PC-9 (cell line): ENCODE measurements at regions not wholly inside any gene's neighbourhood (a gene's known extent, or its start where the extent isn't known, plus 50 kb on each side); places are given as distances from the start of the nearest gene placed in this dataset.

Experiments
- BruUV-seq: library from RNA; stranded (reverse); fragments of 400-500 nt; replicated peaks from 2 replicates; lab custom pipeline; 2021; lab: Mats Ljungman, UMichigan
- CTCF ChIA-PET: fragments of 300-600 bp; sonication (Branson Sonifier 250); formaldehyde crosslinking; loops from one replicate; lab custom pipeline; 2022; ENCODE audit warnings: antibody characterized with exemption; lab: Charles Lee
- POLR2A ChIA-PET: fragments of 300-600 bp; sonication (Branson Sonifier 250); formaldehyde crosslinking; loops from one replicate; lab custom pipeline; 2022; ENCODE audit warnings: antibody characterized with exemption; ENCODE audit not compliant: unreplicated experiment; lab: Charles Lee
- DNase-seq, 2 experiments: peaks; one replicate each; pipeline versions ENCODE4 v3.0.0 to v3.0.0-alpha.2; 2015 to 2022; ENCODE audit warnings: mixed read lengths in 1 of 2
- H2AFZ ChIP-seq: fragments of 200-600 bp; sonication (generic); 2 replicates; pipeline ENCODE4 v1.8.1; 2017; ENCODE audit warnings: antibody characterized with exemption
- H3F3A ChIP-seq: fragments of 200-600 bp; sonication (generic); 2 replicates; pipeline ENCODE4 v1.8.1; 2017; ENCODE audit warnings: antibody characterized with exemption, mild to moderate bottlenecking, low read depth; ENCODE audit not compliant: insufficient read depth
- H3K27ac ChIP-seq: fragments of 200-600 bp; sonication (generic); 2 replicates; pipeline ENCODE4 v1.6.1; 2016; ENCODE audit warnings: mixed run types
- H3K27me3 ChIP-seq: fragments of 200-600 bp; sonication (generic); 2 replicates; pipeline ENCODE4 v1.6.1; 2016; ENCODE audit warnings: low read depth, mixed run types; ENCODE audit not compliant: insufficient read depth
- H3K36me3 ChIP-seq: fragments of 200-600 bp; sonication (generic); 2 replicates; pipeline ENCODE4 v1.6.1; 2016; ENCODE audit warnings: low read depth, mixed run types
- H3K4me1 ChIP-seq: fragments of 200-600 bp; sonication (generic); replicated peaks from 2 replicates; pipeline ENCODE4 v1.6.1; 2016; ENCODE audit warnings: mixed run types; ENCODE audit not compliant: insufficient read depth
- H3K4me2 ChIP-seq: fragments of 200-600 bp; sonication (generic); 2 replicates; pipeline ENCODE4 v1.6.1; 2017; ENCODE audit warnings: mixed run types
- H3K4me3 ChIP-seq: fragments of 200-600 bp; sonication (generic); 2 replicates; pipeline ENCODE4 v1.6.1; 2016; ENCODE audit warnings: mixed run types
- H3K79me2 ChIP-seq: fragments of 200-600 bp; sonication (generic); 2 replicates; pipeline ENCODE4 v1.6.1; 2017; ENCODE audit warnings: low read depth, mixed run types
- H3K9me2 ChIP-seq: fragments of 200-600 bp; sonication (generic); 2 replicates; pipeline ENCODE4 v1.8.1; 2017; ENCODE audit warnings: mild to moderate bottlenecking; ENCODE audit not compliant: insufficient read depth
- H3K9me3 ChIP-seq: fragments of 200-600 bp; sonication (generic); 2 replicates; pipeline ENCODE4 v1.8.1; 2016; ENCODE audit warnings: low read depth; ENCODE audit not compliant: insufficient read depth
- H4K20me1 ChIP-seq: fragments of 200-600 bp; sonication (generic); 2 replicates; pipeline ENCODE4 v1.8.1; 2017; ENCODE audit not compliant: insufficient read depth
- CTCF ChIP-seq: fragments of 200-600 bp; sonication (generic); conservative IDR thresholded peaks from 2 replicates; pipeline ENCODE4 v1.6.1; 2017; ENCODE audit warnings: mixed run types, antibody characterized with exemption, mild to moderate bottlenecking, moderate library complexity
- EZH2 ChIP-seq: fragments of 200-600 bp; sonication (generic); IDR thresholded peaks from 2 replicates; pipeline ENCODE4 v1.8.0; 2017; ENCODE audit warnings: antibody characterized with exemption, low read depth
- intact Hi-C: fragments of 100-400 bp; cut with micrococcal nuclease; formaldehyde crosslinking; loops from one replicate; pipeline ENCODE4 v1.10.0; 2022; ENCODE audit not compliant: unreplicated experiment

GRCh38 chr16:73418051-73418450 is 370.1 kb upstream of the ZFHX3 start:
- no peak overlapping the region for H2AFZ ChIP-seq
- ChIA-PET POLR2A (no interaction called here), CTCF (no interaction called here)
- intact Hi-C loops = no loop called here
- no peaks in the 10 kb centered on the region for H3K79me2 ChIP-seq
- H3K9me2 ChIP-seq = no peaks in the 10 kb centered on the region
- H3K4me3 ChIP-seq = no peak overlapping the region
- no TSS peak for BruUV-seq
- H3K9me3 ChIP-seq = no peaks in the 10 kb centered on the region
- DNase-seq = no peak
- TF ChIP-seq CTCF = no peak
- no peak for TF ChIP-seq EZH2
- no peak overlapping the region for H3K4me2 ChIP-seq
- H3K27ac ChIP-seq = no peak overlapping the region
- no peaks in the 10 kb centered on the region for H4K20me1 ChIP-seq
- no peaks in the 10 kb centered on the region for H3K36me3 ChIP-seq
- H3K4me1 ChIP-seq = no peaks in the 10 kb centered on the region
- peaks cover 49% of the 10 kb centered on the region for H3K27me3 ChIP-seq
- no peaks in the 10 kb centered on the region for H3F3A ChIP-seq

DNA sequence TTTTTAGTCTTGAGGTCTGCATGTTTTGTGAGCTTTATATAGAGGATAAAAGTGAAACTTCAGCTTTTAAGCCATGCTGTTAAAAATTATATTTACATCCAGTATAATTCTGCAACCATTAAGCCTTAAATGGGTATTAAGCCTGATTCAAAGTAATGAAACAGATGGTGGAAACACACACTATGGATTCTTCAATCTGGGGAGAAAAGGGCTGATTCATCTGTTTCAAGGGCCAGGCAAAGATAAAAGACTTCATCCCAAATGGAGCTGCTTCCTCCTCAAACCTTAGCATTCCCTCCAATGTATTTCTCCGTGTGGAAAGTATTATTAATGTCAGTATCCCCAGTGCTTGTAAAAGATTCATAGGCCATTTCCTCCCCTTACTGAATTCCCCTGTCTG is 367.4 kb upstream of the ZFHX3 start:
- H4K20me1 ChIP-seq = no peaks in the 10 kb centered on the region
- H3K4me3 ChIP-seq = no peak overlapping the region
- H3K9me2 ChIP-seq = no peaks in the 10 kb centered on the region
- no peak overlapping the region for H3K27ac ChIP-seq
- DNase-seq = no peak
- no peaks in the 10 kb centered on the region for H3K4me1 ChIP-seq
- no peak for TF ChIP-seq CTCF
- TF ChIP-seq EZH2 = no peak
- intact Hi-C loops = no loop called here
- H3K36me3 ChIP-seq = no peaks in the 10 kb centered on the region
- ChIA-PET POLR2A (no interaction called here), CTCF (no interaction called here)
- no peak overlapping the region for H2AFZ ChIP-seq
- H3K4me2 ChIP-seq = no peak overlapping the region
- H3F3A ChIP-seq = no peaks in the 10 kb centered on the region
- H3K9me3 ChIP-seq = no peaks in the 10 kb centered on the region
- peaks cover 59% of the 10 kb centered on the region for H3K27me3 ChIP-seq
- no peaks in the 10 kb centered on the region for H3K79me2 ChIP-seq
- no TSS peak for BruUV-seq

DNA sequence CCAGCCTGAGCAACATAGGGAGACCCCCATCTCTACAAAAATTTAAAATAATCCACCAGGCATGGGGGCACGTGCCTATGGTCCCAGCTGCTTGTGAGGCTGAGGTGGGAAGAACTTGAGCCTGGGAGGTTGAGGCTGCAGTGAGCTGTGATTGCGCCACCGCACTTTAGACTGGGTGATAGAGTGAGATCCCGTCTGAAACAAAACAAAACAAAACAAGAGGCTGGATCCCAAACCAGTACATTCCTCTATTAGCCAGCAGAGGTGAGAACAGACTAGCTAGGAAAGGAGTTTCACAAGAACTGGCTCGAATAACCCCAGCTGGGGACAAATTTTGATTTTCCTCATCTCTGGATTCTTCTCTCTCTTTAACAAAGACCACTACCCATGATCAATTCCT is 366.7 kb upstream of the ZFHX3 start:
- intact Hi-C loops = no loop called here
- Histone ChIP-seq H4K20me1 (no peaks in the 10 kb centered on the region), H3K36me3 (no peaks in the 10 kb centered on the region), H3K9me2 (no peaks in the 10 kb centered on the region), H3K9me3 (no peaks in the 10 kb centered on the region), H2AFZ (no peak overlapping the region), H3K27ac (no peak overlapping the region), H3K4me1 (no peaks in the 10 kb centered on the region), H3K27me3 (peaks cover 59% of the 10 kb centered on the region), H3K4me3 (no peak overlapping the region), H3K79me2 (no peaks in the 10 kb centered on the region), H3F3A (no peaks in the 10 kb centered on the region), H3K4me2 (no peak overlapping the region)
- no TSS peak for BruUV-seq
- ChIA-PET POLR2A (no interaction called here), CTCF (no interaction called here)
- TF ChIP-seq EZH2 (no peak), CTCF (no peak)
- DNase-seq = no peak
